ENCODE measurements at regions not wholly inside any gene's neighbourhood (a gene's known extent, or its start where the extent isn't known, plus 50 kb on each side); places are given as distances from the start of the nearest gene placed in this dataset.

DNA sequence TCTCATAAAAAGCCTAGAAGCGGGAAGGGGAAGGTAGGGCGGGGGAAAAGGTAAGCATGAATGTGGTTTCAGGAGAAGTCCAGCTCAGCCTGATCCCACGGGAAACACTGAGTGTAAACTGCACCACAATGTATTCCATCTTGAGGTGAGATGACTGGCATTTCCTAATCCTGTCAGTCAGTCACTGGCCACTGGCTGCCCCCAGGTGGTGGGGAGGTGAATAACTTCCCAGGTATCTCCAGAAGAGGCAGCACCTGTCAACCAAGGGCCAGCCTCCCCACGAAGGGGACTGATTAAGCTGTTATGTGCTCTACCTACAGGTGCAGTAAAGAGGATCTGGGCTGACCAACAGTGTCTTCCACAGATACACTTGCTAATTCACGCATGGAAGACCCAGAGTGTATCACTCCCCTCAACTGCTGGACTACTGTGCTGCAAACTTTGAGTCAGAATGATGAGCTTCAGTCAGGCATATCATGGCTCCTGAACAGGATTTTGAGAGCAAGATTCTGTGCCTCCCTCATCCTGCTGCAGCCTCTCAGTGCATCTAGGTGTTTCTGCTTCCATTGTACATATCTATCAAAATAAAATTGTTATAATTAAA, 108.5 kb upstream of the CCL2 start:
- H3K27ac ChIP-seq: no peak overlapping the region
- ATAC-seq (peak; percentile 96), DNase-seq (peak in 2 of 4 donors; percentile 54 to 80)
- TF ChIP-seq, protein P1, sequence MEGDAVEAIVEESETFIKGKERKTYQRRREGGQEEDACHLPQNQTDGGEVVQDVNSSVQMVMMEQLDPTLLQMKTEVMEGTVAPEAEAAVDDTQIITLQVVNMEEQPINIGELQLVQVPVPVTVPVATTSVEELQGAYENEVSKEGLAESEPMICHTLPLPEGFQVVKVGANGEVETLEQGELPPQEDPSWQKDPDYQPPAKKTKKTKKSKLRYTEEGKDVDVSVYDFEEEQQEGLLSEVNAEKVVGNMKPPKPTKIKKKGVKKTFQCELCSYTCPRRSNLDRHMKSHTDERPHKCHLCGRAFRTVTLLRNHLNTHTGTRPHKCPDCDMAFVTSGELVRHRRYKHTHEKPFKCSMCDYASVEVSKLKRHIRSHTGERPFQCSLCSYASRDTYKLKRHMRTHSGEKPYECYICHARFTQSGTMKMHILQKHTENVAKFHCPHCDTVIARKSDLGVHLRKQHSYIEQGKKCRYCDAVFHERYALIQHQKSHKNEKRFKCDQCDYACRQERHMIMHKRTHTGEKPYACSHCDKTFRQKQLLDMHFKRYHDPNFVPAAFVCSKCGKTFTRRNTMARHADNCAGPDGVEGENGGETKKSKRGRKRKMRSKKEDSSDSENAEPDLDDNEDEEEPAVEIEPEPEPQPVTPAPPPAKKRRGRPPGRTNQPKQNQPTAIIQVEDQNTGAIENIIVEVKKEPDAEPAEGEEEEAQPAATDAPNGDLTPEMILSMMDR (IDR thresholded peaks at IDR 0.05): peak; percentile 38 to 45
- no peaks in the 10 kb centered on the region for H3K36me3 ChIP-seq
- no peaks in the 10 kb centered on the region for H3K4me1 ChIP-seq
- no peak overlapping the region for H3K4me3 ChIP-seq
- H3K27me3 ChIP-seq: peaks cover 0 to 21% of the 10 kb centered on the region in 2 donors
- H3K9me3 ChIP-seq: no peaks in the 10 kb centered on the region
- intact Hi-C loops (cut with DNase I): no loop called here

DNA sequence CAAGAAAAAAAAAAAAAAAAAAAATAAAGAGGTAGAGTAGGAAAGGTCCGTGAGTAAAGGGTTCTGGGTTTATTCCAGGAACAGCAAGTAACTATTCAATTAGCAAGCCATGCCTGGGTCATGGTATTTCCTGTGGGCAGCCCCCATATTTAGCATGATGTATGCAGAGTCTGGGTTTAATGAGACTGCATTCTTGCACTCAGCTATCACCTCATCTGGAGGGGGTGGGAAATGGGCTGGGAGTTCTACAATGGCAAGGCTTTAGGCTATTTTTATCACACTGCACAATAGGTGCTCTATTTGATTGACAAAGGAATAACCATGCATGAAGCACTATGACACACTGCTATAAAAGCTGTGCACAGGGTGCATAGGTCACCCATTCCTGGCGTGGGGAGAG, 104.0 kb upstream of the CCL2 start:
- Histone ChIP-seq H3K4me1 (no peaks in the 10 kb centered on the region), H3K9me3 (no peaks in the 10 kb centered on the region), H3K27ac (no peak overlapping the region), H3K4me3 (no peak overlapping the region), H3K27me3 (peaks cover 10 to 55% of the 10 kb centered on the region in 2 donors), H3K36me3 (no peaks in the 10 kb centered on the region)
- TF ChIP-seq, protein P1 (IDR thresholded peaks at IDR 0.05): no peak
- no peak for DNase-seq
- no peak for ATAC-seq
- intact Hi-C loops (cut with DNase I): no loop called here

DNA sequence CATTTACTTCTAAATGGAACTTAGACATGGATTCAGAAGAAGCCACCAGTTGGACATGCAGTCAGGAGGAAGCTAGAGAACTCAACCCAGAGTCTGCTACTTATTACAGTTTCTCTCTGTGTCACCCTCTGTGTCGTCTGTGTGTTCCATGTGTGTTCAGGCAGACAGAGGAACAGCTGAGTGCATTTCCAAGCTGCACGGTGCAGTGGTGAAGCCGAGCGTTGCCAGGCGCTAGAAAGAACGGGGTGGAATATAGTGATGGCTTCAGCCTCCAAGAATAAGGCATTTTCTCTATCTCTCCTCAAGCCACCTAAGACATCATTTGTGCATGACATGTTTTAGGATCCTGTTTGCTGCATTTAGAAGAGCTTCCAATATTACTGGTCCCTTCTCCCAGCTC, 101.1 kb upstream of the CCL2 start:
- Histone ChIP-seq H3K4me3 (no peak overlapping the region), H3K27ac (no peak overlapping the region), H3K4me1 (no peaks in the 10 kb centered on the region), H3K27me3 (peaks cover 35 to 61% of the 10 kb centered on the region in 2 donors), H3K36me3 (no peaks in the 10 kb centered on the region), H3K9me3 (no peaks in the 10 kb centered on the region)
- no peak for ATAC-seq
- intact Hi-C loops (cut with DNase I): no loop called here
- DNase-seq: no peak
- TF ChIP-seq, protein P1 (IDR thresholded peaks at IDR 0.05): no peak

DNA sequence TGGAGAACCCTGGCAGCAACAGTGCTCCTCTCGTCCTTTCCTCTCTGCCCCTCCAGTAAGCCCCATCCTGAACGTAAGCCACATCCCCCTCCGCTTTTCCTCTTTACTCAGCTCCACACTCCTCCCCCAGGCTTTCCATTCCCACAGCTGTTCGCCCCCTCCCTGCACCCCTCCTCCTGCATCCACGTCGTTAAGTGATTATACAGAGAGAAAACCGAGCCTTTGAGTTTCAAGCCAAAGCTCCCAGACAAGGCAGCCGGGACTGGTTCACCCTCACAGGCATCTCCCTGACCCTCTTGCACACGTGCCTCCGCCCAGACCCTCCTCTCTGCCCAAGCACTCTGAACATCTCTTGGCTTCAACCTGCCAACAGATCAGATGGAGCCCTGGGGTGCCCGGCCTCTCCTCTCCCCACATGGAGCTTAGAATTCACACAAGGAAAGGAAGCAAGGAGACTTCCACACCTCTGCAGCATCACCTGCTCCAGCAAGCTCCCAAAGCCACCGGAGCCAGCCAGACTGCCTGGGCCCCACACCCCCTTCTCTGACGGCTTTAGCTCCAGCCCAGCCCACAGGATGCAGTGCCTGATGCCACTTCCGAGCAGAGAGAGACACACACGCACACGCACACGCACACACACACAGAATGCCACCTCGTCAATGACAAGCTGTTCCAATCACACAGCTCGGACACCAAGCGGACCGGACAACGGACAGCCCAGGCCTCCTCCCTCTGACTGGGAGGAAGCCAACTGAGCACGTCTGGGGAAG, 99.9 kb upstream of the CCL2 start:
- DNase-seq (no peak), ATAC-seq (no peak)
- TF ChIP-seq, protein P1 (IDR thresholded peaks at IDR 0.05): no peak
- Histone ChIP-seq H3K27ac (no peak overlapping the region), H3K27me3 (peaks cover 35 to 73% of the 10 kb centered on the region in 2 donors), H3K4me3 (no peak overlapping the region), H3K4me1 (no peaks in the 10 kb centered on the region), H3K9me3 (no peaks in the 10 kb centered on the region), H3K36me3 (no peaks in the 10 kb centered on the region)
- intact Hi-C loops (cut with DNase I): no loop called here

DNA sequence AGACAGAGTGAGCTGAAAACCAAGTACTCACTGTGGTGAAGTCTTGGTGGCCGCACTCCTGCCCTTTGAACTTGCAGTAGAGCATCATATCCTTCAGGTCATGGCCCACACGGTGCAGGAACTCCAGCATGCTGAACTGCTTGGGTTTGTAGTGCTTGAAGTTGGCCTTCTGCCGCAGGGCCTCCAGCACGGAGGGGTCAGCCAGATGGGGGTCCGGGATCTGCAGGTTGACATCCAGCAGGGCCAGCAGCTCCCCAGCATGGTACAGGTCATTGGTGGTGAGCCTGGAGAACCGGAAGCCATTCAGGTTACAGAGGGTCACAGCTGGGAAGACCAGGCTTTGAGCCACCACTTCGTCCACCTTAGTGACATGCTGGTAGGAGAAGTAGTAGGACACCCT, 99.1 kb upstream of the CCL2 start:
- H3K4me3 ChIP-seq: no peak overlapping the region
- H3K9me3 ChIP-seq: no peaks in the 10 kb centered on the region
- peaks cover 35 to 81% of the 10 kb centered on the region in 2 donors for H3K27me3 ChIP-seq
- DNase-seq (no peak), ATAC-seq (no peak)
- TF ChIP-seq, protein P1 (IDR thresholded peaks at IDR 0.05): no peak
- H3K27ac ChIP-seq: no peak overlapping the region
- intact Hi-C loops (cut with DNase I): no loop called here
- H3K4me1 ChIP-seq: no peaks in the 10 kb centered on the region
- H3K36me3 ChIP-seq: no peaks in the 10 kb centered on the region

All from left lung (tissue), 4 donors.